ENCODE measurements at regions not wholly inside any gene's neighbourhood (a gene's known extent, or its start where the extent isn't known, plus 50 kb on each side); places are given as distances from the start of the nearest gene placed in this dataset.

DNA sequence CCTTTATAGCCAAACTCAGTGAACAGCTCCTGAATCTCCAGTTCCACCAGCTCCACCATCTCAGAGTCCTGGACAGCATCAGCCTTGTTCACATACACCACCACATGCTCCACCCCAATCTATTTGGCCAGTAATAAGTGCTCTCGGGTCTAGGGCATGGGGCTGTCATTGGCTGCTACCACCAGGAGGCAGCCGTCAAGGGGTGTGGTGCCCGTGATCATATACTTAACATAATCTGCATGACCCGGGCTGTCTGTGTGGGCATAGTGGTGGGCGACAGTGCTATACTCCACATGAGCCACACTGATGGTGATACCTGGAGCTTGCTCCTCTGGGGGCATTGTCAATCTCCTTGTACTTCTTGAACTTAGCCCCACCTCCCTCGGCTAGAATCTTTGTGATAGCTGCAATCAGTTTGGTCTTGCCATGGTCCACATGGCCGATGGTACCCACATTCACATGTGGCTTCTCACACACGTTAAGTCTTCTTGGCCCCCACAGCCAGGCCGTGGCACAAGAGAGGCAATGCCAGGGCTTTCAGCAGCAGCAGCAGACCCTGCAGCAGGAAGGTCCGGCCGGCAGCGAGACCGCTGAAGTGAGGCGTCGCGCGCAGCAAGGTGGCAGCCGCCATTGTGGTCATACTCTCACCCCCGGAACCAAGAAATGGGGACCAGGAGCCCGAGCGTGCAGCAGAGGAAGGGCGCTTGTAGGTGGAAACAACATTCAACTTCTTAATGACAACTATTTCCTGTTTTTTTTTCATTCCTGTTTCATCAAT lies 210.3 kb upstream of the WSB1 start:
- TF ChIP-seq CREB1 (IDR thresholded peaks at IDR 0.05; ENCODE audit: low read depth) (no peak), EP300 (IDR thresholded peaks at IDR 0.05; ENCODE audit: borderline replicate concordance) (no peak), EGR1 (IDR thresholded peaks at IDR 0.05) (no peak), TAF1 (IDR thresholded peaks at IDR 0.05; ENCODE audit: low read depth) (no peak), CEBPB (IDR thresholded peaks at IDR 0.05) (no peak), TCF12 (IDR thresholded peaks at IDR 0.05; ENCODE audit: low read depth) (no peak), RAD21 (IDR thresholded peaks at IDR 0.05; ENCODE audit: low read depth) (no peak), YY1 (IDR thresholded peaks at IDR 0.05; ENCODE audit: low read depth) (no peak)
- TF ChIP-seq, protein P1, sequence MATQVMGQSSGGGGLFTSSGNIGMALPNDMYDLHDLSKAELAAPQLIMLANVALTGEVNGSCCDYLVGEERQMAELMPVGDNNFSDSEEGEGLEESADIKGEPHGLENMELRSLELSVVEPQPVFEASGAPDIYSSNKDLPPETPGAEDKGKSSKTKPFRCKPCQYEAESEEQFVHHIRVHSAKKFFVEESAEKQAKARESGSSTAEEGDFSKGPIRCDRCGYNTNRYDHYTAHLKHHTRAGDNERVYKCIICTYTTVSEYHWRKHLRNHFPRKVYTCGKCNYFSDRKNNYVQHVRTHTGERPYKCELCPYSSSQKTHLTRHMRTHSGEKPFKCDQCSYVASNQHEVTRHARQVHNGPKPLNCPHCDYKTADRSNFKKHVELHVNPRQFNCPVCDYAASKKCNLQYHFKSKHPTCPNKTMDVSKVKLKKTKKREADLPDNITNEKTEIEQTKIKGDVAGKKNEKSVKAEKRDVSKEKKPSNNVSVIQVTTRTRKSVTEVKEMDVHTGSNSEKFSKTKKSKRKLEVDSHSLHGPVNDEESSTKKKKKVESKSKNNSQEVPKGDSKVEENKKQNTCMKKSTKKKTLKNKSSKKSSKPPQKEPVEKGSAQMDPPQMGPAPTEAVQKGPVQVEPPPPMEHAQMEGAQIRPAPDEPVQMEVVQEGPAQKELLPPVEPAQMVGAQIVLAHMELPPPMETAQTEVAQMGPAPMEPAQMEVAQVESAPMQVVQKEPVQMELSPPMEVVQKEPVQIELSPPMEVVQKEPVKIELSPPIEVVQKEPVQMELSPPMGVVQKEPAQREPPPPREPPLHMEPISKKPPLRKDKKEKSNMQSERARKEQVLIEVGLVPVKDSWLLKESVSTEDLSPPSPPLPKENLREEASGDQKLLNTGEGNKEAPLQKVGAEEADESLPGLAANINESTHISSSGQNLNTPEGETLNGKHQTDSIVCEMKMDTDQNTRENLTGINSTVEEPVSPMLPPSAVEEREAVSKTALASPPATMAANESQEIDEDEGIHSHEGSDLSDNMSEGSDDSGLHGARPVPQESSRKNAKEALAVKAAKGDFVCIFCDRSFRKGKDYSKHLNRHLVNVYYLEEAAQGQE (IDR thresholded peaks at IDR 0.05; ENCODE audit: low read depth) = no peak
- TF ChIP-seq, protein P2, sequence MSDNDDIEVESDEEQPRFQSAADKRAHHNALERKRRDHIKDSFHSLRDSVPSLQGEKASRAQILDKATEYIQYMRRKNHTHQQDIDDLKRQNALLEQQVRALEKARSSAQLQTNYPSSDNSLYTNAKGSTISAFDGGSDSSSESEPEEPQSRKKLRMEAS (IDR thresholded peaks at IDR 0.05) = no peak
